H9 (cell line): ENCODE measurements at regions not wholly inside any gene's neighbourhood (a gene's known extent, or its start where the extent isn't known, plus 50 kb on each side); places are given as distances from the start of the nearest gene placed in this dataset.

Experiments used
- DNase-seq: peaks from one replicate; pipeline ENCODE4 v3.0.0-alpha.2; 2017
- H2AFZ ChIP-seq: one replicate; pipeline ENCODE4 v1.6.1; 2013; ENCODE audit warnings: mild to moderate bottlenecking, low read length, control low read depth, moderate library complexity
- H2AK5ac ChIP-seq: 2 replicates; pipeline ENCODE4 v1.6.1; 2013; ENCODE audit warnings: low read length, control low read depth, mixed read lengths; ENCODE audit not compliant: insufficient read length
- H2BK120ac ChIP-seq: one replicate; pipeline ENCODE4 v1.6.1; 2013; ENCODE audit warnings: low read depth, mild to moderate bottlenecking, low read length, control low read depth, inconsistent platforms; ENCODE audit not compliant: poor library complexity, severe bottlenecking
- H2BK12ac ChIP-seq: 2 replicates; pipeline ENCODE4 v1.6.1; 2013; ENCODE audit warnings: low read length, control low read depth, mixed read lengths, low read depth; ENCODE audit not compliant: insufficient read length
- H2BK15ac ChIP-seq: 2 replicates; pipeline ENCODE4 v1.6.1; 2013; ENCODE audit warnings: low read depth, low read length, control low read depth
- H2BK20ac ChIP-seq: one replicate; pipeline ENCODE4 v1.6.1; 2013; ENCODE audit warnings: low read depth, mild to moderate bottlenecking, low read length, control low read depth, inconsistent platforms; ENCODE audit not compliant: poor library complexity, severe bottlenecking
- H2BK5ac ChIP-seq: 2 replicates; pipeline ENCODE4 v1.6.1; 2013; ENCODE audit warnings: low read length, control low read depth, mixed read lengths; ENCODE audit not compliant: insufficient read length
- H3K14ac ChIP-seq: 2 replicates; pipeline ENCODE4 v1.6.1; 2013; ENCODE audit warnings: low read length, control low read depth; ENCODE audit not compliant: insufficient read depth
- H3K18ac ChIP-seq: 2 replicates; pipeline ENCODE4 v1.6.1; 2013; ENCODE audit warnings: low read depth, mild to moderate bottlenecking, mixed read lengths, low read length, control low read depth; ENCODE audit not compliant: insufficient read length
- H3K23ac ChIP-seq: 2 replicates; pipeline ENCODE4 v1.6.1; 2013; ENCODE audit warnings: low read length, control low read depth, mixed read lengths, low read depth; ENCODE audit not compliant: insufficient read length
- H3K23me2 ChIP-seq: 2 replicates; pipeline ENCODE4 v1.6.1; 2013; ENCODE audit warnings: low read depth, mild to moderate bottlenecking, mixed read lengths, low read length, control low read depth; ENCODE audit not compliant: insufficient read length, poor library complexity, severe bottlenecking
- H3K27ac ChIP-seq: 2 replicates; pipeline ENCODE4 v1.5.1; 2013; ENCODE audit warnings: low read length, control low read depth, mixed read lengths, low read depth; ENCODE audit not compliant: insufficient read length
- H3K27me3 ChIP-seq: 2 replicates; pipeline ENCODE4 v1.6.1; 2013; ENCODE audit warnings: low read length, control low read depth, inconsistent platforms; ENCODE audit not compliant: insufficient read depth
- H3K4ac ChIP-seq: 2 replicates; pipeline ENCODE4 v1.6.1; 2013; ENCODE audit warnings: low read depth, mild to moderate bottlenecking, control low read depth, inconsistent platforms, low read length, moderate library complexity
- H3K4me1 ChIP-seq: 2 replicates; pipeline ENCODE4 v1.6.1; 2013; ENCODE audit warnings: low read length, control low read depth, inconsistent platforms; ENCODE audit not compliant: insufficient read depth
- H3K4me2 ChIP-seq: 2 replicates; pipeline ENCODE4 v1.6.1; 2013; ENCODE audit warnings: low read length, control low read depth, mixed read lengths; ENCODE audit not compliant: insufficient read length, insufficient read depth
- H3K56ac ChIP-seq: 2 replicates; pipeline ENCODE4 v1.6.1; 2013; ENCODE audit warnings: low read depth, mild to moderate bottlenecking, mixed read lengths, low read length, control low read depth; ENCODE audit not compliant: insufficient read length
- H3K79me1 ChIP-seq: 2 replicates; pipeline ENCODE4 v1.6.1; 2013; ENCODE audit warnings: low read depth, mild to moderate bottlenecking, moderate library complexity, low read length, control low read depth, inconsistent platforms; ENCODE audit not compliant: insufficient read depth, poor library complexity, severe bottlenecking
- H3K79me2 ChIP-seq: 2 replicates; pipeline ENCODE4 v1.6.1; 2013; ENCODE audit warnings: low read length, control low read depth, inconsistent platforms; ENCODE audit not compliant: insufficient read depth
- H3K9ac ChIP-seq: 2 replicates; pipeline ENCODE4 v1.6.1; 2013; ENCODE audit warnings: low read length, control low read depth, mixed read lengths; ENCODE audit not compliant: insufficient read length; ENCODE audit errors: extremely low read depth
- H3K9me3 ChIP-seq: one replicate; pipeline ENCODE4 v1.6.1; 2013; ENCODE audit warnings: low read depth, low read length, inconsistent platforms; ENCODE audit not compliant: control insufficient read depth
- H3T11ph ChIP-seq: one replicate; pipeline ENCODE4 v1.6.1; 2013; ENCODE audit warnings: mild to moderate bottlenecking, low read length, control low read depth, inconsistent platforms
- H4K20me1 ChIP-seq: one replicate; pipeline ENCODE4 v1.6.1; 2013; ENCODE audit not compliant: control insufficient read depth, insufficient read length, insufficient read depth
- H4K5ac ChIP-seq: 2 replicates; pipeline ENCODE4 v1.6.1; 2013; ENCODE audit warnings: low read depth, mild to moderate bottlenecking, mixed read lengths, low read length, control low read depth; ENCODE audit not compliant: insufficient read length
- H4K8ac ChIP-seq: replicated peaks from 2 replicates; pipeline ENCODE4 v1.6.1; 2013; ENCODE audit warnings: low read length, control low read depth, mixed read lengths, low read depth; ENCODE audit not compliant: insufficient read length
- H4K91ac ChIP-seq: 2 replicates; pipeline ENCODE4 v1.6.1; 2013; ENCODE audit warnings: low read depth, mild to moderate bottlenecking, moderate library complexity, mixed read lengths, low read length, control low read depth; ENCODE audit not compliant: insufficient read length
- H3K27ac Mint-ChIP-seq, 3 experiments: 2 replicates in 2 of 3; 3 replicates in 1 of 3; pipeline ENCODE4 v1.8.0; 2020 to 2021; ENCODE audit warnings: mixed read lengths in 3 of 3, mild to moderate bottlenecking in 1 of 3, moderate library complexity in 1 of 3
- H3K27me3 Mint-ChIP-seq: 2 replicates; pipeline ENCODE4 v1.8.0; 2021; ENCODE audit warnings: low read depth, mild to moderate bottlenecking, moderate library complexity, mixed read lengths
- H3K36me3 Mint-ChIP-seq, 3 experiments: 2 replicates in 2 of 3; 3 replicates in 1 of 3; pipeline ENCODE4 v1.8.0; 2020 to 2021; ENCODE audit warnings: low read depth in 3 of 3, mixed read lengths in 3 of 3; ENCODE audit not compliant: insufficient read depth in 1 of 3
- H3K4me1 Mint-ChIP-seq, 2 experiments: 2 replicates each; pipeline ENCODE4 v1.8.0; 2020; ENCODE audit warnings: mixed read lengths in 2 of 2
- H3K4me3 Mint-ChIP-seq, 2 experiments: 2 replicates in 1 of 2; 3 replicates in 1 of 2; pipeline ENCODE4 v1.8.0; 2020 to 2021; ENCODE audit warnings: mild to moderate bottlenecking in 2 of 2, mixed read lengths in 2 of 2, moderate library complexity in 1 of 2
- H3K9me3 Mint-ChIP-seq, 2 experiments: 2 replicates in 1 of 2; 3 replicates in 1 of 2; pipeline ENCODE4 v1.8.0; 2020; ENCODE audit warnings: mild to moderate bottlenecking in 2 of 2, mixed read lengths in 2 of 2, moderate library complexity in 1 of 2
- CTCF ChIP-seq: fragments of 200-600 bp; sonication (generic); conservative IDR thresholded peaks from 3 replicates; pipeline ENCODE4 v1.8.0; 2021; ENCODE audit warnings: antibody characterized with exemption, mild to moderate bottlenecking
- WGBS: extraction: QIAGEN DNeasy Blood & Tissue Kit; methylation state at CpG from one replicate; pipeline ENCODE4 v1.1.7; 2013; ENCODE audit warnings: missing lambda C conversion rate, low lambda C conversion rate, mixed read lengths; ENCODE audit not compliant: insufficient read length; ENCODE audit errors: extremely low coverage; 5-methylcytosine and 5-hydroxymethylcytosine counted together

- H4K20me1 ChIP-seq, result no peaks in the 10 kb centered on the region
- no peak overlapping the region for H3K14ac ChIP-seq
- no peak overlapping the region for H3K56ac ChIP-seq
- H2AK5ac ChIP-seq, result no peak overlapping the region
- H3K9me3 ChIP-seq, result no peaks in the 10 kb centered on the region
- Mint-ChIP-seq H3K9me3 (no peaks in the 10 kb centered on the region), H3K36me3 (no peaks in the 10 kb centered on the region), H3K27ac (no peak overlapping the region), H3K4me3 (no peak overlapping the region), H3K4me1 (peaks cover 0 to 3% of the 10 kb centered on the region in 2 experiments; a peak in 2 of 4 replicates), H3K27me3 (no peaks in the 10 kb centered on the region)
- no peak overlapping the region for H3K27ac ChIP-seq
- H2BK20ac ChIP-seq, result no peak overlapping the region
- H2BK120ac ChIP-seq, result no peak overlapping the region
- H3K23me2 ChIP-seq, result no peaks in the 10 kb centered on the region
- no peak overlapping the region for H4K5ac ChIP-seq
- H2AFZ ChIP-seq, result no peak overlapping the region
- H2BK5ac ChIP-seq, result no peak overlapping the region
- H3K4me2 ChIP-seq, result no peak overlapping the region
- no peak for DNase-seq
- no peak for TF ChIP-seq CTCF
- H3T11ph ChIP-seq, result no peak overlapping the region
- no peak overlapping the region for H4K91ac ChIP-seq
- no peak overlapping the region for H2BK15ac ChIP-seq
- no peak overlapping the region for H3K9ac ChIP-seq
- H2BK12ac ChIP-seq, result no peak overlapping the region
- no peaks in the 10 kb centered on the region for H3K79me2 ChIP-seq
- H3K79me1 ChIP-seq, result no peaks in the 10 kb centered on the region
- H4K8ac ChIP-seq, result no peak overlapping the region
- no peak overlapping the region for H3K23ac ChIP-seq
- no peaks in the 10 kb centered on the region; the same call in 1 of the 2 replicates for H3K27me3 ChIP-seq
- H3K4ac ChIP-seq, result no peak overlapping the region
- no peaks in the 10 kb centered on the region for H3K4me1 ChIP-seq
- no CpG with 5 or more reads among the region's 2 CpGs for WGBS
- H3K18ac ChIP-seq, result no peak overlapping the region
These were observed 255.1 kb upstream of the FAT3 start for GRCh38 chr11:91969486-91969885.
